Neuronal stem cell (in vitro differentiated cells): ENCODE measurements at regions not wholly inside any gene's neighbourhood (a gene's known extent, or its start where the extent isn't known, plus 50 kb on each side); places are given as distances from the start of the nearest gene placed in this dataset.

Experiments used
- DNase-seq: peaks from one replicate; pipeline ENCODE4 v3.0.0-alpha.2; 2013; ENCODE audit warnings: low spot score
- H2AFZ ChIP-seq: one replicate; pipeline ENCODE4 v1.6.1; 2013; ENCODE audit warnings: mild to moderate bottlenecking, low read length, inconsistent platforms
- H2AK5ac ChIP-seq: 2 replicates; pipeline ENCODE4 v1.6.1; 2013; ENCODE audit warnings: low read depth, mild to moderate bottlenecking, inconsistent platforms, low read length, moderate library complexity, mixed read lengths
- H2BK120ac ChIP-seq: 2 replicates; pipeline ENCODE4 v1.6.1; 2013; ENCODE audit warnings: low read depth, mild to moderate bottlenecking, inconsistent platforms, low read length, moderate library complexity, mixed read lengths
- H2BK12ac ChIP-seq: one replicate; pipeline ENCODE4 v1.6.1; 2013; ENCODE audit warnings: low read length, inconsistent platforms
- H2BK15ac ChIP-seq: 2 replicates; pipeline ENCODE4 v1.6.1; 2013; ENCODE audit warnings: mild to moderate bottlenecking, low read length, inconsistent platforms, mixed read lengths
- H2BK5ac ChIP-seq: one replicate; pipeline ENCODE4 v1.6.1; 2013; ENCODE audit warnings: inconsistent platforms, mild to moderate bottlenecking, low read length, moderate library complexity
- H3K14ac ChIP-seq: one replicate; pipeline ENCODE4 v1.6.1; 2013; ENCODE audit warnings: low read length, inconsistent platforms
- H3K18ac ChIP-seq: 2 replicates; pipeline ENCODE4 v1.6.1; 2013; ENCODE audit warnings: low read length, inconsistent platforms
- H3K23ac ChIP-seq: 2 replicates; pipeline ENCODE4 v1.6.1; 2013; ENCODE audit warnings: low read depth, mild to moderate bottlenecking, mixed read lengths, low read length, inconsistent platforms; ENCODE audit not compliant: poor library complexity
- H3K27ac ChIP-seq: replicated peaks from 3 replicates; pipeline ENCODE4 v1.5.1; 2013; ENCODE audit warnings: low read length, inconsistent platforms
- H3K27me3 ChIP-seq, 3 experiments: 2 replicates each; pipeline ENCODE4 v1.6.1; 2013; ENCODE audit warnings: low read length in 3 of 3, mild to moderate bottlenecking in 2 of 3, inconsistent platforms in 1 of 3, low read depth in 1 of 3, mixed read lengths in 1 of 3, moderate library complexity in 1 of 3; ENCODE audit not compliant: control insufficient read depth in 3 of 3, insufficient read depth in 3 of 3
- H3K36me3 ChIP-seq, 2 donors: replicated peaks in 1 of 2; 2 replicates each; pipeline ENCODE4 v1.6.1; 2013; ENCODE audit warnings: low read length in 2 of 2; ENCODE audit not compliant: control insufficient read depth in 2 of 2, insufficient read depth in 2 of 2
- H3K4ac ChIP-seq: 2 replicates; pipeline ENCODE4 v1.6.1; 2013; ENCODE audit warnings: inconsistent platforms, mild to moderate bottlenecking, low read length, moderate library complexity
- H3K4me1 ChIP-seq, 2 donors: 1 replicate in 1 of 2; 2 replicates in 1 of 2; pipeline ENCODE4 v1.6.1; 2013; ENCODE audit warnings: low read length in 2 of 2, low read depth in 1 of 2; ENCODE audit not compliant: control insufficient read depth in 2 of 2, insufficient read depth in 1 of 2
- H3K4me2 ChIP-seq: one replicate; pipeline ENCODE4 v1.6.1; 2013; ENCODE audit warnings: mild to moderate bottlenecking, low read length, inconsistent platforms; ENCODE audit not compliant: insufficient read depth, poor library complexity, severe bottlenecking
- H3K4me3 ChIP-seq, 2 donors: 2 replicates each; pipeline ENCODE4 v1.5.1; 2013; ENCODE audit warnings: low read length in 2 of 2, mild to moderate bottlenecking in 2 of 2, inconsistent platforms in 1 of 2, moderate library complexity in 1 of 2
- H3K79me1 ChIP-seq: one replicate; pipeline ENCODE4 v1.6.1; 2013; ENCODE audit warnings: low read depth, mild to moderate bottlenecking, inconsistent platforms, low read length, moderate library complexity
- H3K9ac ChIP-seq: one replicate; pipeline ENCODE4 v1.6.1; 2013; ENCODE audit warnings: mild to moderate bottlenecking, low read depth, low read length, inconsistent platforms; ENCODE audit not compliant: poor library complexity
- H3K9me3 ChIP-seq, 2 donors: replicated peaks in 1 of 2; 2 replicates each; pipeline versions ENCODE3 to v1.6.1; 2013; ENCODE audit warnings: low read length in 2 of 2, mild to moderate bottlenecking in 2 of 2, inconsistent platforms in 1 of 2, low read depth in 1 of 2, mixed read lengths in 1 of 2, moderate library complexity in 1 of 2; ENCODE audit not compliant: control insufficient read depth in 2 of 2, insufficient read depth in 1 of 2
- H4K8ac ChIP-seq: one replicate; pipeline ENCODE4 v1.6.1; 2013; ENCODE audit warnings: low read depth, mild to moderate bottlenecking, inconsistent platforms, low read length, moderate library complexity
- H4K91ac ChIP-seq: one replicate; pipeline ENCODE4 v1.6.1; 2013; ENCODE audit warnings: low read length, low read depth, mild to moderate bottlenecking, inconsistent platforms; ENCODE audit not compliant: poor library complexity
- WGBS, 2 donors: extraction: QIAGEN DNeasy Blood & Tissue Kit; methylation state at CpG; one replicate each; pipeline ENCODE4 v1.1.7; 2013; ENCODE audit warnings: missing lambda C conversion rate in 2 of 2, mixed read lengths in 1 of 2; ENCODE audit not compliant: insufficient read length in 2 of 2, insufficient replicate concordance in 1 of 2; ENCODE audit errors: extremely low coverage in 2 of 2; 5-methylcytosine and 5-hydroxymethylcytosine counted together

- H3K9me3 ChIP-seq, result no peaks in the 10 kb centered on the region
- peaks cover 15 to 16% of the 10 kb centered on the region in 2 donors for H3K4me1 ChIP-seq
- no peak overlapping the region for H3K14ac ChIP-seq
- no peak overlapping the region for H2BK15ac ChIP-seq
- no peak overlapping the region for H4K91ac ChIP-seq
- H3K36me3 ChIP-seq, result no peaks in the 10 kb centered on the region
- no peak overlapping the region for H3K27ac ChIP-seq
- H3K9ac ChIP-seq, result no peak overlapping the region
- no peaks in the 10 kb centered on the region for H3K79me1 ChIP-seq
- H4K8ac ChIP-seq, result no peak overlapping the region
- no peak for DNase-seq
- H3K4me3 ChIP-seq, result no peak overlapping the region
- H2BK120ac ChIP-seq, result no peak overlapping the region
- no CpG with 5 or more reads among the region's 6 CpGs for WGBS, 2 donors
- no peak overlapping the region for H3K4me2 ChIP-seq
- H2BK5ac ChIP-seq, result no peak overlapping the region
- no peak overlapping the region for H2AK5ac ChIP-seq
- H3K23ac ChIP-seq, result no peak overlapping the region
- H3K27me3 ChIP-seq, result no peaks in the 10 kb centered on the region
- no peak overlapping the region for H2AFZ ChIP-seq
- H3K4ac ChIP-seq, result no peak overlapping the region
- H2BK12ac ChIP-seq, result no peak overlapping the region
- no peak overlapping the region for H3K18ac ChIP-seq
Observed at GRCh38 chr7:25847336-25848070, 304.5 kb upstream of the NFE2L3 start.

- H3K14ac ChIP-seq, result no peak overlapping the region
- H2BK5ac ChIP-seq, result no peak overlapping the region
- no CpG with 5 or more reads among the region's 9 CpGs for WGBS, 2 donors
Observed at GRCh38 chr7:25849500-25850184, 302.4 kb upstream of the NFE2L3 start.

GRCh38 chr7:25850216-25850615 is 301.8 kb upstream of the NFE2L3 start:
- peak overlapping the region; percentile 70 for H2AFZ ChIP-seq
- H3K4me3 ChIP-seq, result no peak overlapping the region
- no peaks in the 10 kb centered on the region for H3K36me3 ChIP-seq
- no peak overlapping the region for H3K14ac ChIP-seq
- H3K23ac ChIP-seq, result no peak overlapping the region
- H3K4ac ChIP-seq, result no peak overlapping the region
- H3K4me2 ChIP-seq, result no peak overlapping the region
- H3K27me3 ChIP-seq, result peaks cover 0 to 13% (median 0%) of the 10 kb centered on the region in 3 experiments
- no peak overlapping the region for H2BK120ac ChIP-seq
- H2BK5ac ChIP-seq, result no peak overlapping the region
- H2BK15ac ChIP-seq, result no peak overlapping the region
- no peak overlapping the region for H2BK12ac ChIP-seq
- H3K18ac ChIP-seq, result no peak overlapping the region
- no peak overlapping the region for H4K91ac ChIP-seq
- no peaks in the 10 kb centered on the region for H3K9me3 ChIP-seq
- no peak overlapping the region for H3K27ac ChIP-seq
- no peak overlapping the region for H3K9ac ChIP-seq
- no peak overlapping the region for H2AK5ac ChIP-seq
- no peak for DNase-seq
- H3K4me1 ChIP-seq, result peaks cover 17% of the 10 kb centered on the region in 2 donors
- H3K79me1 ChIP-seq, result no peaks in the 10 kb centered on the region
- no peak overlapping the region for H4K8ac ChIP-seq

More at GRCh38 chr7:25849500-25850184, 302.4 kb upstream of the NFE2L3 start:
- no peak overlapping the region for H3K9ac ChIP-seq
- no peak overlapping the region for H2BK12ac ChIP-seq
- no peaks in the 10 kb centered on the region for H3K79me1 ChIP-seq
- H4K8ac ChIP-seq, result no peak overlapping the region
- peaks cover 17% of the 10 kb centered on the region in 2 donors for H3K4me1 ChIP-seq
- no peak overlapping the region for H3K23ac ChIP-seq
- H3K4me2 ChIP-seq, result no peak overlapping the region
- no peak for DNase-seq
- H2BK120ac ChIP-seq, result no peak overlapping the region
- no peak overlapping the region for H3K27ac ChIP-seq
- H2AK5ac ChIP-seq, result no peak overlapping the region
- peak overlapping the region; percentile 70 for H2AFZ ChIP-seq
- H3K36me3 ChIP-seq, result no peaks in the 10 kb centered on the region
- H3K9me3 ChIP-seq, result no peaks in the 10 kb centered on the region
- no peak overlapping the region for H4K91ac ChIP-seq
- no peak overlapping the region for H3K4me3 ChIP-seq
- no peak overlapping the region for H3K4ac ChIP-seq
- H2BK15ac ChIP-seq, result no peak overlapping the region
- H3K18ac ChIP-seq, result no peak overlapping the region
- H3K27me3 ChIP-seq, result peaks cover 0 to 13% (median 0%) of the 10 kb centered on the region in 3 experiments

GRCh38 chr7:25850735-25851134 is 301.3 kb upstream of the NFE2L3 start:
- Histone ChIP-seq H2AFZ (no peak overlapping the region), H4K8ac (no peak overlapping the region), H3K4me3 (no peak overlapping the region), H3K4me2 (no peak overlapping the region), H3K4me1 (peaks cover 17% of the 10 kb centered on the region in 2 donors), H2BK5ac (no peak overlapping the region), H3K79me1 (no peaks in the 10 kb centered on the region), H3K36me3 (no peaks in the 10 kb centered on the region), H4K91ac (no peak overlapping the region), H3K27me3 (peaks cover 0 to 13% (median 0%) of the 10 kb centered on the region in 3 experiments), H2BK120ac (no peak overlapping the region), H3K9ac (no peak overlapping the region), H2BK12ac (no peak overlapping the region), H2BK15ac (peak overlapping the region; percentile 51), H3K18ac (peak overlapping the region; percentile 66), H3K9me3 (no peaks in the 10 kb centered on the region), H3K4ac (no peak overlapping the region), H3K14ac (no peak overlapping the region), H2AK5ac (no peak overlapping the region), H3K27ac (no peak overlapping the region), H3K23ac (no peak overlapping the region)
- DNase-seq, result no peak
- no CpG with 5 or more reads among the region's 8 CpGs for WGBS, 2 donors
